OCI-M1 (cell line): ENCODE measurements at regions not wholly inside any gene's neighbourhood (a gene's known extent, or its start where the extent isn't known, plus 50 kb on each side); places are given as distances from the start of the nearest gene placed in this dataset.

Source experiments
- DNase-seq: peaks from one replicate; lab custom pipeline; 2025; lab: John Stamatoyannopoulos, UW

GRCh38 chr19:56947206-56947605 is 106.7 kb upstream of the PEG3 start:
- DNase-seq, result no peak

- no peak for DNase-seq
Measured at GRCh38 chr19:56949626-56950025, 109.1 kb upstream of the PEG3 start.

DNA sequence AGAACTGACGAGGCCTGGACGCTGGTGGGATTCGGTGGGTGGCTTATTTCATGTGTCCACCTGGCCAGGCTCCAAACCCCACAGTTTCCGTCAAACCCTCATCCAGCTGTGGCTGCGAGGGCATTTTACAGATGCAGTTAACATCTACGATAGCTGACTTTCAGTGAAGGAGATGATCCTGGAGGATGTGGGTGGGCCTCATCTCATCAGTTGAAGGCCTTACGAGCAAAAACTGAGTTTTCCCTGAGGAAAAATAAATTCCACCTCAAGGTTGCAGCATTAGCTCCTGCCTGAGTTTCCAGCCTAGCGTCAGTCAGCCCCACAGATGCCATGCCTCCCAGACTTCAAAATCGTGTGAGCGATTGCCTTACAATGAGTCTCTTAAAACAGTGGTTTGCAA is 111.1 kb upstream of the PEG3 start:
- no peak for DNase-seq

DNA sequence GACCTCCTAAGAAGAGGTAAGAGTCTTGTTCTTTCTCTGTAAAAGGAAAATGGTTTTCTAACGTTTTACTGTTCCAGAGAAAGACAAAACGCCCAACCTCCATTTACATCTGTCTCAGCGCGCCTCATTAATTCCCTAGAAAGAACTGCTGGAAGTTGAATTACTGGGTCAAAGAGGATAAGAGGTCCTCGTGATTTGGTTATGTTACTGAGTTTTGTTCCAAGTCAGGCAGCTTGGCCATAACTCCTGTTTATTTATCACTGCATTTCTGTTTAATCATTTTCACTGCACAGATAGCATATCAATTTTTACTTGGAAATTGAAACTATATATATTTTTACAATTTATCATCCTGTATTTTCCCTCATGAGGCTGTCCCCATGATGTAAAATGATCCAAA is 112.9 kb upstream of the PEG3 start:
- no peak for DNase-seq

- DNase-seq, result no peak
Measured at GRCh38 chr19:56955637-56956216, 115.2 kb upstream of the PEG3 start.

- DNase-seq, result no peak
Measured at GRCh38 chr19:56956503-56957226, 116.1 kb upstream of the PEG3 start.

DNA sequence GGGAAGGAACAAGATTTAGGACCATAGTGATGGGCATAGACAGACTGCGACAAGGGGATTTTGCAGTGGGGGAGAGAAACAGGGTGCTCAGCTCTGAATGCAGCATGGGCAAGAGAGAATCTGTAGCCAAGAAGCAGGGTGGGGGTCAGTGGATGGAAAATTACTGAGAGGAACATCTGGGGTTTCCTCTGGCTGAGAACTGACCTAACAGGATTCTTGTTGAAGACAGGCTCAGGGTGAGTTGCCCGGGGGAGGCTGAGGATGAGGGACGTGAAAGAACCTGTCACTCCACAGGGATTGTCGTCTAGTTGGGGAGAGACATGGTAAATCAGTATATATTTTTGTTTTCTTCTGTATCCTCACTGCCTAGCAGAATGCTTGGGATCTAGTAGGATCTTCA is 118.7 kb upstream of the PEG3 start:
- DNase-seq, result no peak

DNA sequence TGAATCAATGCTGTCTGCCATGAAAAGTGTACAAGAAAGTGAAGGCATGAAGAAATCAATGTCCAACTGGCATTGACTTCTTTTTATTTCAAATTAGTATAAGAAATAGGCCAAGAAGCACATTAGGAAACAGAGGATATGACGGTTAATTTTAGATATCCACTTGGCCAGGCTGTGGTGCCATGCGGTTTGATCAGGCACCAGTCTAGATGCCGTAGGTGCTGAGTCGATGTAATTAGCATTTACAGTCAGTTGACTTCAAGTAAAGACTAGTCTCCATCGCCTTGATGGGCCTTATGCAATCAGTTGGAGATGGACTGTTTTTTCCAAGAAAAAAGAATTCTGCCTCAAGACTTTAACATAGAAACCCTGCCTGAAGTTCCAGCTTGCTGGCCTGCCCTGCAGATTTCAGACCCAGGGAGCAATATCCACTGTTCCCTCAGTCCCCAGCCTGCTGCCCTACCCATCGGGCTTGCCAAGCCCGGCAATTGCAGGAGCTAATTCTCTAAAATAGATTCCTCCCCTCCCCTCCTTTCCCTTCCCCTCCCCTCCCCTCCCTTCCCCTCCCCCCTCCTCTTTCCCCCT is 120.5 kb upstream of the PEG3 start:
- no peak for DNase-seq

- DNase-seq, result no peak
Measured at GRCh38 chr19:56964410-56964920, 123.9 kb upstream of the PEG3 start.

DNA sequence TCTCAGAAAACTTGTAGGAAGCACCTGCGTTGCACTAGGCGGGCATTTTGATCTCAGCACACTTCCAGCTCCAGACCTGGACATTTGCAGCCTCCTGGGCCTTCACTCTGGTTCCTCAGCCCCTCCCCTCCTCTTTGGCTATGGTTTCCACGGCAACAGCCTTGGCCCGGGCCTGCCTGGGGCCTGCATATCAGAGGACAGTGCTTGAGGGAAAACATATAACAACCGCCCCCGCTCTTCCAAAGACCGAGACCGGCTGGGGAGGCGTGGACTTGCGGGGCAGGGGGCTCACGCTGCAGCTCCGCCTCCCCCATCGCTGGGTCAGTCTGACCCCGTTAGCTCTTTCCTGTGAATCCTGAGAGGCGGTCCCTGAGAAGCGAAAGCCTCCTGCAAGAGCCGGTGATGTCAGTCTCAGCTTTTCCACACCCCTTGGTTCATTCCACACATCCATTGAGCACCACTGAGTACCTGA is 125.7 kb upstream of the PEG3 start:
- no peak for DNase-seq

GRCh38 chr19:56966697-56967299 is 126.3 kb upstream of the PEG3 start:
- DNase-seq, result no peak

GRCh38 chr19:56969156-56969555 is 128.6 kb upstream of the PEG3 start:
- DNase-seq, result no peak

DNA sequence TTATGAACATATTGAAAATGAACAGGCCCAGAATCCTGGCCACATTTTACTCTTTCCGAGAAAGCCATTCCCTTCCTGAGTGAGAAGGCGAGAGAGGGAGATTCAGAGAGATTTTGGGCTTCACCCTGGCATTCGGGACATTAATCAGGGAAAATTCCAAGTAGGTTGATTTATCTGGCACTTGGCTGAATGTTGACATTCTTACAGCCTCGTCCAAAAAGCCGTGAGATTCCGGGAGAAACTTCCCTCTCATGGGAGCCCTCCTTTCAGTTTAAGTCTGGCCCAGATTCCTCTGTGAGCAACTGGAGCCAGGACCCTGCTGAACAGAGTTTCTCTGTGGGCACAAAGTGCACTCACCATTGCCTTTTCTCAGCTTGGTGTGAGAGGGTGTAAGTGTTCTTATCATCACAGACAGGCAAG is 129.2 kb upstream of the PEG3 start:
- DNase-seq, result no peak

DNA sequence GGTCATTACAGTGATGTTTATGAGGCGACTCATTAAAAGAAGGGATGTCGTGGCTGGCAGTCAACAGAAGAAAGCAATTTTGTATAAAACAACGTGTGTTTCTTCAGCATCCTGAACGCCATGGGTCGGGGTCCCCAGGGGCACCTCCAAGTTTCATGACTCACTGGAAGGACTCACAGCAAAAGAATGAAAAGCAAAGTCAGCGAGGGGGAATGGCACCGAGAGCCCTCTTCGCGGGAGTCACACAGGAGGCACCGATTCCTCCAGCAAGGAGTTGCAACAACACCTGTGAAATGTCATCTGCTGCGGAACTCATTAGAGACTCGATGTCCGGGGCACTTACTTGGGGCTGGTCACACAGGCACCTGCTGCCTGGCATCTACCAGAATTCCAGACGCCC is 130.7 kb upstream of the PEG3 start:
- DNase-seq, result no peak

GRCh38 chr19:56972291-56972841 is 131.8 kb upstream of the PEG3 start:
- no peak for DNase-seq

DNA sequence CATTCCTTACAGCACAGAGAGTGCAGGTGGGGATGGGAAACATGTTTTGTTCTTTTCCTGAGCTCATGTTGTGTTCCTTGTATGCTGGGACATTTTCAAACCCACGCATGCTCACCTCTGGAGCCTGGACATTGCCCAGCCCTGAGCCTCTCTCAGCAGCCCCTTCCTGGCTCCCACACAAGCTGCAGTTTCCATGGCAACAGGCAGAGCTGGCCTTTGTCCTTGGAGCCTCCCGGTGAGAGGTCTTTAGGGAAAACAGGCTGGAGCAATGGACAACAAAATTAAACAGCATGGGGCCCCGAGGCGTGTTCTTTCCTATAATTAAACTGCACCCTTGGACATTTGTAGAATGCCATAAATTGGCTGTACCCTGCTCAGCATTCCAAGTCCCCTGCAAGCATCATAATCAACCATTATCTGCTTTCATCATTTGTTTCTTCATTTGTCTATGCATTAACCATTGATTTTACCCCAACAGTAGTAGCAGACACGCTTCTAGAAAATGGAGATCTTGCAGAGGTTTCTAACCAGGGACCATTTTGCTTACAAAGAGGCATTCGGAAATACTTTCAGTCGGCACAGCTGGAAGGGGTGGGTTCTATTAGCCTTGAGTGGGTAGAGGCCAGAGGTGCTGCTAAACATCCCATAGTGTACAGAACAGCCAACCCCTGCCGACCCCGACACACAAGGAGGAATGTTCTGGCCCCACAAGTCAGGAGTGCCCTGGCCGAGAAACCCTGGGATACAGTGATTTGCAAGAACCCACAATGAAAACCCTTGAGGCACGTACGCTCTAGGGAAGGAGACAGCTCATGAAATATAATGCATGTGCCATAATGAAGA is 133.4 kb upstream of the PEG3 start:
- no peak for DNase-seq

- DNase-seq, result no peak
Measured at GRCh38 chr19:56974556-56975207, 134.2 kb upstream of the PEG3 start.

DNA sequence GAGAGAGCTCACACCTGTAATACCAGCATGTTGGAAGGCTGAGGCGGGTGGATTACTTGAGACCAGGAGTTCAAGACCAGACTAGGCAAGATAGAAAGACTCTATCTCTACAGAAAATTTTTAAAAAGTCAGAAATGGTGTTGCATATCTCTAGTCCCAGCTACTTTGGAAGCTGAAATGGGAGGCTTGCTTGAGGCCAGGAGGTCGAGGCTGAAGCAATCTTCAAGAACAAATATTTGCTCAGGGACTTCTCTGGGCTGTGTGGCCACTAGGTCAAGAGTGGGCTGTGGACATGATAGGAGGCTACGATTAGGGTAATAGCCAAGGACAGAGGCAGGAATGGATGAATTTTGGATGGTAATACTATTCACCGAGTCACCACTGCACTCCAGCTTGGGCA is 135.8 kb upstream of the PEG3 start:
- no peak for DNase-seq

- DNase-seq, result no peak
Measured at GRCh38 chr19:56976995-56977906, 136.7 kb upstream of the PEG3 start.

GRCh38 chr19:56978023-56978565 is 137.6 kb upstream of the PEG3 start:
- DNase-seq, result no peak
